HepG2 (cell line): ENCODE measurements at regions not wholly inside any gene's neighbourhood (a gene's known extent, or its start where the extent isn't known, plus 50 kb on each side); places are given as distances from the start of the nearest gene placed in this dataset.

Experiments used
- ATAC-seq: fragments of 200-7000 bp; cut with Tn5 transposase; 3 replicates; pipeline ENCODE4 v1.9.1; 2020; ENCODE audit warnings: mild to moderate bottlenecking, moderate library complexity
- BruUV-seq: library from RNA; stranded (reverse); fragments of 400-500 nt; replicated peaks from 2 replicates; lab custom pipeline; 2021; lab: Mats Ljungman, UMichigan
- CTCF ChIA-PET: fragments of 300-600 bp; formaldehyde crosslinking; extraction: SDS; loops from one replicate; lab custom pipeline; 2021; ENCODE audit warnings: low total read pairs, inconsistent platforms, low intra/inter-chr PET ratio; lab: Yijun Ruan, JAX
- POLR2A ChIA-PET: fragments of 350-600 bp; sonication (Branson Sonifier 250); formaldehyde crosslinking; loops from one replicate; lab custom pipeline; 2020; ENCODE audit warnings: antibody characterized with exemption, inconsistent platforms; lab: Yijun Ruan, JAX
- DNase-seq: peaks from one replicate; pipeline ENCODE4 v3.0.0-alpha.2; 2015; ENCODE audit warnings: low spot score
- FAIRE-seq: peaks from 3 replicates; lab custom pipeline; 2011; peaks lifted over from hg19 to GRCh38; lab: Jason Lieb, UNC
- H2AFZ ChIP-seq: one replicate; pipeline ENCODE4 v1.6.1; 2011; ENCODE audit warnings: low read length, inconsistent platforms
- H3K27ac ChIP-seq: fragments of 300-600 bp; 3 replicates; pipeline ENCODE4 v1.8.0; 2011; ENCODE audit warnings: mixed run types, mild to moderate bottlenecking, mixed read lengths, low read length, inconsistent platforms; ENCODE audit not compliant: insufficient read depth; ENCODE audit errors: extremely low read length
- H3K27me3 ChIP-seq, 2 experiments: fragments of 200-600 bp in 1 of 2; 2 replicates in 1 of 2; 3 replicates in 1 of 2; pipeline versions ENCODE4 v1.6.0 to v1.8.0; 2011; ENCODE audit warnings: low read length in 2 of 2, mild to moderate bottlenecking in 2 of 2, moderate library complexity in 2 of 2, inconsistent platforms in 1 of 2; ENCODE audit not compliant: insufficient read depth in 2 of 2, control insufficient read depth in 1 of 2
- H3K36me3 ChIP-seq, 2 experiments: fragments of 200-600 bp in 1 of 2; replicated peaks in 1 of 2; 2 replicates in 1 of 2; 3 replicates in 1 of 2; pipeline versions ENCODE4 v1.5.1 to v1.8.0; 2011; ENCODE audit warnings: low read length in 2 of 2, inconsistent platforms in 1 of 2; ENCODE audit not compliant: insufficient read depth in 2 of 2, control insufficient read depth in 1 of 2
- H3K4me1 ChIP-seq: 2 replicates; pipeline ENCODE4 v1.5.1; 2012; ENCODE audit warnings: low read length, inconsistent platforms; ENCODE audit not compliant: insufficient read depth
- H3K4me2 ChIP-seq: 2 replicates; pipeline ENCODE4 v1.6.0; 2011; ENCODE audit warnings: low read depth, low read length, inconsistent platforms
- H3K4me3 ChIP-seq, 3 experiments: fragments of 200-600 bp in 1 of 3; sonication (generic), shearing (Covaris generic) in 1 of 3; replicated peaks in 1 of 3; 2 replicates each; pipeline ENCODE4 v1.5.1; 2011 to 2016; ENCODE audit warnings: low read length in 3 of 3, inconsistent platforms in 2 of 3, low read depth in 2 of 3, mild to moderate bottlenecking in 2 of 3, control low read depth in 1 of 3, mixed read lengths in 1 of 3; ENCODE audit not compliant: insufficient read depth in 1 of 3
- H3K79me2 ChIP-seq: one replicate; pipeline ENCODE4 v1.6.1; 2011; ENCODE audit warnings: low read length, inconsistent platforms; ENCODE audit not compliant: insufficient read depth
- H3K9ac ChIP-seq: 2 replicates; pipeline ENCODE4 v1.6.0; 2011; ENCODE audit warnings: mild to moderate bottlenecking, low read depth, low read length, inconsistent platforms; ENCODE audit not compliant: insufficient read depth
- H3K9me3 ChIP-seq: 2 replicates; pipeline ENCODE4 v1.5.1; 2012; ENCODE audit warnings: mild to moderate bottlenecking, low read length
- H4K20me1 ChIP-seq: 2 replicates; pipeline ENCODE4 v1.6.0; 2011; ENCODE audit warnings: inconsistent platforms, mild to moderate bottlenecking, low read length, moderate library complexity; ENCODE audit not compliant: insufficient read depth
- ARID5B ChIP-seq: IDR thresholded peaks from 2 replicates; pipeline ENCODE4 v1.4.0; 2020; ENCODE audit warnings: mild to moderate bottlenecking, missing genetic modification reagents
- ELF4 ChIP-seq: sonication (generic); formaldehyde crosslinking; IDR thresholded peaks from 2 replicates; pipeline ENCODE4 v1.5.0; 2020; ENCODE audit warnings: missing genetic modification reagents, mild to moderate bottlenecking, moderate library complexity, borderline replicate concordance
- HIVEP1 ChIP-seq: sonication (generic); formaldehyde crosslinking; IDR thresholded peaks from 2 replicates; pipeline ENCODE4 v1.4.0; 2020; ENCODE audit warnings: mild to moderate bottlenecking, missing genetic modification reagents
- IRX3 ChIP-seq: sonication (generic); formaldehyde crosslinking; IDR thresholded peaks from 2 replicates; pipeline ENCODE4 v1.8.1; 2023; ENCODE audit warnings: mild to moderate bottlenecking, low read depth, missing genetic modification reagents, borderline replicate concordance
- KDM2A ChIP-seq: sonication (generic); formaldehyde crosslinking; IDR thresholded peaks from 2 replicates; pipeline ENCODE4 v1.4.0; 2020; ENCODE audit warnings: low read depth, missing genetic modification reagents, borderline replicate concordance
- POLR2AphosphoS5 ChIP-seq: IDR thresholded peaks from 2 replicates; pipeline ENCODE4 v1.6.1; 2012; ENCODE audit warnings: low read depth, low read length
- RBM22 ChIP-seq: fragments of 200-400 bp; formaldehyde crosslinking; optimal IDR thresholded peaks from 2 replicates; pipeline ENCODE3; 2017; ENCODE audit warnings: mild to moderate bottlenecking, low read length, moderate library complexity
- SMAD1 ChIP-seq: sonication (generic); formaldehyde crosslinking; IDR thresholded peaks from 2 replicates; pipeline ENCODE4 v1.4.0; 2020; ENCODE audit warnings: missing genetic modification reagents, low read depth, mild to moderate bottlenecking, borderline replicate concordance
- SNAPC5 ChIP-seq: sonication (generic); formaldehyde crosslinking; IDR thresholded peaks from 2 replicates; pipeline ENCODE4 v1.8.1; 2023; ENCODE audit warnings: mild to moderate bottlenecking, missing genetic modification reagents, borderline replicate concordance
- TBX2 ChIP-seq: sonication (generic); formaldehyde crosslinking; IDR thresholded peaks from 2 replicates; pipeline ENCODE4 v1.5.0; 2020; ENCODE audit warnings: missing genetic modification reagents, mild to moderate bottlenecking, borderline replicate concordance
- ZBTB49 ChIP-seq: sonication (generic); formaldehyde crosslinking; IDR thresholded peaks from 2 replicates; pipeline ENCODE4 v1.4.0; 2020; ENCODE audit warnings: missing genetic modification reagents, borderline replicate concordance
- ZC3H13 ChIP-seq: sonication (generic); formaldehyde crosslinking; IDR thresholded peaks from 2 replicates; pipeline ENCODE4 v1.8.1; 2023; ENCODE audit warnings: mild to moderate bottlenecking, missing genetic modification reagents, moderate library complexity
- ZEB1 ChIP-seq: IDR thresholded peaks from 2 replicates; pipeline ENCODE4 v1.6.1; 2012; ENCODE audit warnings: mild to moderate bottlenecking, low read depth, inconsistent platforms; ENCODE audit not compliant: insufficient replicate concordance
- ZSCAN20 ChIP-seq: sonication (generic); formaldehyde crosslinking; IDR thresholded peaks from 2 replicates; pipeline ENCODE4 v1.4.0; 2020; ENCODE audit warnings: missing genetic modification reagents, mild to moderate bottlenecking, borderline replicate concordance
- WGBS: methylation state at CpG from one replicate; pipeline ENCODE4 v1.1.6; 2017; ENCODE audit warnings: low lambda C conversion rate; 5-methylcytosine and 5-hydroxymethylcytosine counted together
- in situ Hi-C: cut with HindIII; loops from 2 replicates; pipeline ENCODE4 v1.10.0; 2017; ENCODE audit warnings: low pct_unique_long_range_greater_than_20kb; ENCODE audit not compliant: extremely low pct_ligation_motif_present
- intact Hi-C: fragments of 100-400 bp; cut with micrococcal nuclease; formaldehyde crosslinking; loops from one replicate; pipeline ENCODE4 v1.10.0; 2022; ENCODE audit not compliant: unreplicated experiment

GRCh38 chr13:111564606-111565005 lies 244.2 kb downstream of the TEX29 start (continued):
- TF ChIP-seq ARID5B (CRISPR knock-in tag) (no peak), RBM22 (no peak), KDM2A (CRISPR knock-in tag) (no peak), ELF4 (CRISPR knock-in tag) (no peak), ZC3H13 (CRISPR knock-in tag) (no peak), ZBTB49 (CRISPR knock-in tag) (no peak)

GRCh38 chr13:111565400-111565799 lies 245.0 kb downstream of the TEX29 start:
- no peak overlapping the region for H3K27ac ChIP-seq
- POLR2A ChIA-PET, result no interaction called here
- no peak overlapping the region for H3K9ac ChIP-seq
- H3K4me1 ChIP-seq, result no peaks in the 10 kb centered on the region
- TF ChIP-seq SMAD1 (CRISPR knock-in tag) (no peak), ZSCAN20 (CRISPR knock-in tag) (no peak), IRX3 (no peak), TBX2 (CRISPR knock-in tag) (no peak), ZEB1 (no peak), SNAPC5 (CRISPR knock-in tag) (no peak), HIVEP1 (CRISPR knock-in tag) (no peak), POLR2AphosphoS5 (no peak)
- H3K4me2 ChIP-seq, result no peak overlapping the region
- FAIRE-seq, result no peak
- intact Hi-C loops, result no loop called here
- H3K79me2 ChIP-seq, result no peaks in the 10 kb centered on the region
- no peaks in the 10 kb centered on the region for H4K20me1 ChIP-seq
- WGBS, result 43% methylated on average over 5 of the region's 10 CpGs
- DNase-seq, result no peak
- ATAC-seq, result no peak
- peaks cover 22% of the 10 kb centered on the region for H3K9me3 ChIP-seq
- no peak overlapping the region for H2AFZ ChIP-seq
- CTCF ChIA-PET, result no interaction called here
- BruUV-seq, result no TSS peak
- in situ Hi-C loops, result no loop called here
- H3K36me3 ChIP-seq, result no peaks in the 10 kb centered on the region
- peaks cover 2 to 19% of the 10 kb centered on the region in 2 experiments; a peak in 4 of 5 replicates for H3K27me3 ChIP-seq
- no peak overlapping the region for H3K4me3 ChIP-seq
